ENCODE measurements at regions not wholly inside any gene's neighbourhood (a gene's known extent, or its start where the extent isn't known, plus 50 kb on each side); places are given as distances from the start of the nearest gene placed in this dataset.
"Not testable (repeated sequence)": the region's sequence is repeated elsewhere in the genome, so short reads cannot be mapped to it uniquely, and the experiment has no call there.

GRCh38 chr12:9407425-9407748 lies 199.2 kb upstream of the PZP start:
- not testable (repeated sequence) for DNase-seq

GRCh38 chr12:9406564-9407424 lies 198.6 kb upstream of the PZP start:
- no peak for DNase-seq

- no peak for DNase-seq
These were observed 197.8 kb upstream of the PZP start for GRCh38 chr12:9405886-9406563.

- no peak for DNase-seq
These were observed 196.5 kb upstream of the PZP start for GRCh38 chr12:9404469-9405260.

GRCh38 chr12:9404031-9404430 lies 195.8 kb upstream of the PZP start:
- DNase-seq, result no peak

- DNase-seq, result not testable (repeated sequence)
These were observed 194.3 kb upstream of the PZP start for GRCh38 chr12:9402432-9403040.

- not testable (repeated sequence) for DNase-seq
These were observed 188.2 kb upstream of the PZP start for GRCh38 chr12:9396367-9396766.

GRCh38 chr12:9395220-9395619 lies 187.0 kb upstream of the PZP start:
- not testable (repeated sequence) for DNase-seq

- DNase-seq, result no peak
These were observed 184.6 kb upstream of the PZP start for GRCh38 chr12:9392842-9393241.

GRCh38 chr12:9391815-9392214 lies 183.6 kb upstream of the PZP start:
- DNase-seq, result no peak

GRCh38 chr12:9390761-9391160 lies 182.6 kb upstream of the PZP start:
- no peak for DNase-seq

GRCh38 chr12:9389796-9390195 lies 181.6 kb upstream of the PZP start:
- no peak for DNase-seq

- no peak for DNase-seq
These were observed 180.2 kb upstream of the PZP start for GRCh38 chr12:9388379-9388778.

- no peak for DNase-seq
These were observed 179.3 kb upstream of the PZP start for GRCh38 chr12:9387450-9387849.

- no peak for DNase-seq
These were observed 175.4 kb upstream of the PZP start for GRCh38 chr12:9383585-9383984.

GRCh38 chr12:9381619-9382018 lies 173.4 kb upstream of the PZP start:
- no peak for DNase-seq

- no peak for DNase-seq
These were observed 172.5 kb upstream of the PZP start for GRCh38 chr12:9380650-9381049.

- peak; percentile 7 for DNase-seq
These were observed 171.0 kb upstream of the PZP start for GRCh38 chr12:9379023-9379742.

- peak; percentile 11 for DNase-seq
These were observed 170.2 kb upstream of the PZP start for GRCh38 chr12:9378430-9378835.

- no peak for DNase-seq
These were observed 164.0 kb upstream of the PZP start for GRCh38 chr12:9372202-9372601.

- DNase-seq, result no peak
These were observed 159.6 kb upstream of the PZP start for GRCh38 chr12:9367828-9368227.

- DNase-seq, result no peak
These were observed 159.0 kb upstream of the PZP start for GRCh38 chr12:9367201-9367600.

GRCh38 chr12:9365296-9365695 lies 157.1 kb upstream of the PZP start:
- no peak for DNase-seq

Measured in hematopoietic multipotent progenitor cell treated with erythropoietin and hydrocortisone succinate and interleukin-3 and kit ligand, for 8 days (in vitro differentiated cells).